Natural killer cell treated with Interleukin-12 subunit alpha and Interleukin-12 subunit beta and Interleukin-15 and Interleukin-18, amount 100 ng/mL, for 72 hours (primary cell): ENCODE measurements at regions not wholly inside any gene's neighbourhood (a gene's known extent, or its start where the extent isn't known, plus 50 kb on each side); places are given as distances from the start of the nearest gene placed in this dataset.

Source experiments
- ATAC-seq, 2 donors: fragments of 150-1000 bp; cut with Tn5 transposase in 1 of 2; sonication (Bioruptor Pico), chemical (Tn5 transposase) in 1 of 2; 2 replicates each; pipeline ENCODE4 v1.10.0; 2021
- DNase-seq: peaks from one replicate; pipeline ENCODE4 v3.0.0; 2022; ENCODE audit warnings: low spot score
- H3K27ac Mint-ChIP-seq, 2 donors: 1 replicate in 1 of 2; 2 replicates in 1 of 2; pipeline ENCODE4 v1.8.0; 2022; ENCODE audit warnings: mixed read lengths in 2 of 2, mild to moderate bottlenecking in 1 of 2, moderate library complexity in 1 of 2
- H3K27me3 Mint-ChIP-seq, 2 donors: 1 replicate in 1 of 2; 2 replicates in 1 of 2; pipeline ENCODE4 v1.8.0; 2022; ENCODE audit warnings: mixed read lengths in 2 of 2
- H3K36me3 Mint-ChIP-seq: one replicate; pipeline ENCODE4 v1.8.0; 2022; ENCODE audit warnings: mixed read lengths
- H3K4me1 Mint-ChIP-seq, 2 donors: 1 replicate in 1 of 2; 2 replicates in 1 of 2; pipeline ENCODE4 v1.8.0; 2022; ENCODE audit warnings: low read depth in 2 of 2, mixed read lengths in 2 of 2, mild to moderate bottlenecking in 1 of 2
- H3K4me3 Mint-ChIP-seq: one replicate; pipeline ENCODE4 v1.8.0; 2022; ENCODE audit warnings: mixed read lengths
- H3K9me3 Mint-ChIP-seq: 2 replicates; pipeline ENCODE4 v1.8.0; 2022; ENCODE audit warnings: mixed read lengths

- no peak overlapping the region for H3K27ac Mint-ChIP-seq
- no peaks in the 10 kb centered on the region for H3K36me3 Mint-ChIP-seq
- H3K4me3 Mint-ChIP-seq = no peak overlapping the region
- DNase-seq (no peak), ATAC-seq (no peak)
- no peaks in the 10 kb centered on the region for H3K9me3 Mint-ChIP-seq
- H3K27me3 Mint-ChIP-seq = peaks cover 3 to 7% of the 10 kb centered on the region in 2 donors
- H3K4me1 Mint-ChIP-seq = no peaks in the 10 kb centered on the region
These were observed 199.6 kb downstream of the TJP1 start for GRCh38 chr15:29622637-29623036.

GRCh38 chr15:29621616-29622015, 200.7 kb downstream of the TJP1 start:
- Mint-ChIP-seq H3K4me3 (no peak overlapping the region), H3K4me1 (no peaks in the 10 kb centered on the region), H3K27me3 (peaks cover 0 to 4% of the 10 kb centered on the region in 2 donors), H3K36me3 (no peaks in the 10 kb centered on the region), H3K9me3 (no peaks in the 10 kb centered on the region), H3K27ac (no peak overlapping the region)
- no peak for DNase-seq
- no peak for ATAC-seq

GRCh38 chr15:29618586-29618985, 203.7 kb downstream of the TJP1 start:
- DNase-seq (no peak), ATAC-seq (no peak)
- no peaks in the 10 kb centered on the region for H3K4me1 Mint-ChIP-seq
- H3K36me3 Mint-ChIP-seq = no peaks in the 10 kb centered on the region
- H3K9me3 Mint-ChIP-seq = no peaks in the 10 kb centered on the region
- H3K27ac Mint-ChIP-seq = no peak overlapping the region
- H3K27me3 Mint-ChIP-seq = peaks cover 0 to 9% of the 10 kb centered on the region in 2 donors
- H3K4me3 Mint-ChIP-seq = no peak overlapping the region

DNA sequence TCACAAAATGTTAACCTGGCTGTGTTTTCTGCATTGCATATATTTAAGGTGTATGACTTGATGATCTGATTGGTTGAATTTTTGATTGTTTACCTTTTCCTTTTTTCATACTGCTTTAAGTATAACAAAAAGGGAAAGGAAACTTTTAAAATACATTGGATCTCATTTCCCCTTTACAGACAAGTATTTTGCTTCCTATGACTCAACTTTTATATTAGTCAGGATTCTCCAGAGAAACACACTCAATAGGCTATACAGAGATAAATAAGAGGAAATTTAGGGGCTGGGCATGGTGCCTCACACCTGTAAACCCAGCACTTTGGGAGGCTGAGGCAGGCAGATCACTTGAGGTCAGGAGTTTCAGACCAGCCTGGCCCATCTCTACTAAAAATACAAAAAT, 205.8 kb downstream of the TJP1 start:
- H3K4me1 Mint-ChIP-seq = no peaks in the 10 kb centered on the region
- ATAC-seq (no peak), DNase-seq (no peak)
- H3K27ac Mint-ChIP-seq = no peak overlapping the region
- no peaks in the 10 kb centered on the region for H3K9me3 Mint-ChIP-seq
- peaks cover 6 to 15% of the 10 kb centered on the region in 2 donors for H3K27me3 Mint-ChIP-seq
- H3K36me3 Mint-ChIP-seq = no peaks in the 10 kb centered on the region
- no peak overlapping the region for H3K4me3 Mint-ChIP-seq

DNA sequence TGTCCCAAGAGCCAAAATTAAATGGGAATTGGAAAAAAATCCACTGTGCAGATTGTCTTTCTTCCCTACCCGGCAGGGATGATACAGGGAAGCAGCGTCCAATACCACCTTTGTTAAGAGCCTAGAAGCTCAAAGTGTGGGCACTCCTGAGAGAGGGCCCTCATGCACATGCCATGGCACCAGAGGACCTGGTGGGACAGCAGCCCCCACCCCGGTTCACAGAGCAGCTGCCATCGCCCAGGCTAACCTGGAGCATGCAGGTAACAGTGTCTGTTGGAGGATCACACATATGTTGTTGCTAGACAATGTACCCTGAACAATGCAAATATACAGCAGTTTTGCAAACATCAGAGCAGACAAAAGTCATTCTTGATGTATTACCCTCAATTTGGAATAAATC, 206.5 kb downstream of the TJP1 start:
- Mint-ChIP-seq H3K4me1 (no peaks in the 10 kb centered on the region), H3K9me3 (no peaks in the 10 kb centered on the region), H3K27me3 (peaks cover 14 to 18% of the 10 kb centered on the region in 2 donors), H3K4me3 (no peak overlapping the region), H3K27ac (no peak overlapping the region), H3K36me3 (no peaks in the 10 kb centered on the region)
- DNase-seq (no peak), ATAC-seq (no peak)

DNA sequence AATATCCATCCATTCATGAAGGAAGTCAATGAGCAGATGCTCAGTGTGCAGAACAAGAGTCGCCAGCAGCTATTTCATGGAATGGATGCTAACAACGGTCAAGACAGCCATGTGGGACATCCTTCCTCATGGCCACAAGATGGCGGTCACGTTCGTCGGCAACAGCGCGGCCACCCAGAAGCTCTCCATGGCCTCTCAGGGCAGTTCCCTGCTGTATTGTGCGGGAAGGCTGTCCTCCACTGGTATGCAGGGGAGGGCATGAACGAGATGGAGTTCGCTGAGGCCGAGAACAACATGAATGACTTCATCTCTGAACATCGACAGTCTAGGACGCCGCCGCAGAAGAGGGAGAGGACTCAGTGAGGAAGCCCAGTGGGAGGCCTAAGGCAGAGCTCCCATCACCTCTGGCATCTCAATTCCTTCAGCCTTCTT, 208.3 kb downstream of the TJP1 start:
- H3K27me3 Mint-ChIP-seq = peaks cover 18 to 22% of the 10 kb centered on the region in 2 donors
- H3K36me3 Mint-ChIP-seq = no peaks in the 10 kb centered on the region
- no peak overlapping the region for H3K4me3 Mint-ChIP-seq
- ATAC-seq (no peak), DNase-seq (no peak)
- no peaks in the 10 kb centered on the region for H3K4me1 Mint-ChIP-seq
- no peak overlapping the region for H3K27ac Mint-ChIP-seq
- no peaks in the 10 kb centered on the region for H3K9me3 Mint-ChIP-seq

GRCh38 chr15:29612701-29613100, 209.6 kb downstream of the TJP1 start:
- Mint-ChIP-seq H3K27ac (no peak overlapping the region), H3K27me3 (peaks cover 18 to 20% of the 10 kb centered on the region in 2 donors), H3K4me3 (no peak overlapping the region), H3K4me1 (no peaks in the 10 kb centered on the region), H3K9me3 (no peaks in the 10 kb centered on the region), H3K36me3 (no peaks in the 10 kb centered on the region)
- ATAC-seq = no peak
- DNase-seq = no peak

GRCh38 chr15:29612096-29612495, 210.2 kb downstream of the TJP1 start:
- DNase-seq = no peak
- peaks cover 18 to 20% of the 10 kb centered on the region in 2 donors for H3K27me3 Mint-ChIP-seq
- no peak overlapping the region for H3K27ac Mint-ChIP-seq
- H3K9me3 Mint-ChIP-seq = no peaks in the 10 kb centered on the region
- no peaks in the 10 kb centered on the region for H3K4me1 Mint-ChIP-seq
- no peaks in the 10 kb centered on the region for H3K36me3 Mint-ChIP-seq
- no peak for ATAC-seq
- no peak overlapping the region for H3K4me3 Mint-ChIP-seq

GRCh38 chr15:29611057-29611456, 211.2 kb downstream of the TJP1 start:
- Mint-ChIP-seq H3K36me3 (no peaks in the 10 kb centered on the region), H3K27me3 (peaks cover 18% of the 10 kb centered on the region in 2 donors), H3K9me3 (no peaks in the 10 kb centered on the region), H3K4me3 (no peak overlapping the region), H3K27ac (no peak overlapping the region), H3K4me1 (no peaks in the 10 kb centered on the region)
- DNase-seq (no peak), ATAC-seq (no peak)

GRCh38 chr15:29601811-29602210, 220.5 kb downstream of the TJP1 start:
- H3K4me1 Mint-ChIP-seq = no peaks in the 10 kb centered on the region
- peaks cover 0 to 7% of the 10 kb centered on the region in 2 donors for H3K27me3 Mint-ChIP-seq
- H3K9me3 Mint-ChIP-seq = no peaks in the 10 kb centered on the region
- H3K36me3 Mint-ChIP-seq = no peaks in the 10 kb centered on the region
- no peak overlapping the region for H3K4me3 Mint-ChIP-seq
- H3K27ac Mint-ChIP-seq = no peak overlapping the region
- ATAC-seq (no peak), DNase-seq (no peak)

- H3K27me3 Mint-ChIP-seq = peaks cover 8 to 10% of the 10 kb centered on the region in 2 donors
- no peaks in the 10 kb centered on the region for H3K36me3 Mint-ChIP-seq
- H3K4me3 Mint-ChIP-seq = no peak overlapping the region
- no peaks in the 10 kb centered on the region for H3K9me3 Mint-ChIP-seq
- H3K27ac Mint-ChIP-seq = no peak overlapping the region
- H3K4me1 Mint-ChIP-seq = no peaks in the 10 kb centered on the region
- ATAC-seq = no peak
- DNase-seq = no peak
These were observed 222.0 kb downstream of the TJP1 start for GRCh38 chr15:29600262-29600661.

DNA sequence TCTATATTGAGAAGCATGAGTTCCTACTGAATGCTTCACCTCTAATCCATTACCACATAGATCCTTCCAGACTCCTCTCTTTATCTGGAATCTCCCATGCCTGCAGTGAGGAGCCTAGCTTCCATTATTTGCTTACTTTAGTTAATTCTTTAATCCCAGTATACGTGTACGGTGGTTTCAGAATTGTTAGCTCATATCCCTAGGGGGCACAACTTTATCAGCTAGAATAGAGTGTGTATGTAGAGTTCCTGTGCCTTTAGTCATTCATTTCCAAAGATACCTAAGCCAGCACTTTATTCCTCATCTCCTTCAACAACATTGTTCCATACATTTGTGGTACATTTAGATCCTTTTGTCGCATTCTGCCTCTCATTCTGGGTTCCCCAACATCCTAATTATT, 226.0 kb downstream of the TJP1 start:
- no peak overlapping the region for H3K4me3 Mint-ChIP-seq
- ATAC-seq (no peak), DNase-seq (no peak)
- H3K27ac Mint-ChIP-seq = no peak overlapping the region
- no peaks in the 10 kb centered on the region for H3K4me1 Mint-ChIP-seq
- no peaks in the 10 kb centered on the region for H3K9me3 Mint-ChIP-seq
- H3K36me3 Mint-ChIP-seq = no peaks in the 10 kb centered on the region
- H3K27me3 Mint-ChIP-seq = peaks cover 12 to 18% of the 10 kb centered on the region in 2 donors

DNA sequence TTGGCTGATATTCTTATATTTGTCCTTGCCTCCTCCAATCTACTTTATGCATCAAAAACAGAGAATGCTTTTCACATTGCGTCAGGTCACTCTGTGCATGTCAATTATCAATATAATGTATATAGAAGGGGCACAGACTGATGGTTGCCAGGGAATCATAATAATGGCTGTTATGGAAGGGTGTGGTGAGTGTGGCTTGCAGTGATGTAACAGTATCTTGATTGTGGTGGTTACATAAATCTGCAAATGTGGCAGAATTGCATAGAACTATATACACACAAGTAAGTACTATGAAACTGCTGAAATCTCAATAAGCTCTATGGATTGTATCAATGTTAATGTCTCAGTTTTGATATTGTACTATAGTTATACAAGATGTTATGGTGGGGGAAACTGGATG, 228.6 kb downstream of the TJP1 start:
- Mint-ChIP-seq H3K9me3 (no peaks in the 10 kb centered on the region), H3K4me3 (no peak overlapping the region), H3K27me3 (peaks cover 12 to 18% of the 10 kb centered on the region in 2 donors), H3K4me1 (no peaks in the 10 kb centered on the region), H3K36me3 (no peaks in the 10 kb centered on the region), H3K27ac (no peak overlapping the region)
- DNase-seq (no peak), ATAC-seq (no peak)

DNA sequence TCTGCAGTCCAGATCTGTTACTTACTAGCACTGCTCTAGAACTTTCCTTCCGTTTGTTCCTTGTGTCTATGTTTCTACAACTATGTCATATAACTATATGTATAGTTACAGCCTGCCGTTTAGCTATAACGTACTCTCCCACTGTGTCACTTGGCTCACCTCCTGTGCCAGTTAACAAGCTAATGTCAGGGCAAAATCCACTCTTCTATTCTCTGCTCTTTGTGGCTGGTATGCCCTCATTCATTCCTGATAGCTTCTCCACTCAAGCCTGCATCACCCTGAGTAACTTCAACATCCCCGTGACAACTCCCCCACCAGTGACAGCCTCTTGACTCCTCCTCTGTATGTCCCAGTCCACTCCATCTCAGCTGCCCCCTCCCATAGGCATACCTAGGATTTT, 229.2 kb downstream of the TJP1 start:
- peaks cover 12 to 18% of the 10 kb centered on the region in 2 donors for H3K27me3 Mint-ChIP-seq
- H3K36me3 Mint-ChIP-seq = no peaks in the 10 kb centered on the region
- no peaks in the 10 kb centered on the region for H3K4me1 Mint-ChIP-seq
- DNase-seq = no peak
- peak in 1 of 2 donors; percentile 24 for ATAC-seq
- no peak overlapping the region for H3K27ac Mint-ChIP-seq
- H3K9me3 Mint-ChIP-seq = no peaks in the 10 kb centered on the region
- no peak overlapping the region for H3K4me3 Mint-ChIP-seq

- no peaks in the 10 kb centered on the region for H3K9me3 Mint-ChIP-seq
- ATAC-seq (no peak), DNase-seq (no peak)
- H3K4me1 Mint-ChIP-seq = no peaks in the 10 kb centered on the region
- no peaks in the 10 kb centered on the region for H3K36me3 Mint-ChIP-seq
- no peak overlapping the region for H3K4me3 Mint-ChIP-seq
- H3K27ac Mint-ChIP-seq = no peak overlapping the region
- peaks cover 10 to 11% of the 10 kb centered on the region in 2 donors for H3K27me3 Mint-ChIP-seq
These were observed 231.6 kb downstream of the TJP1 start for GRCh38 chr15:29590701-29591100.
